ENCODE measurements at regions not wholly inside any gene's neighbourhood (a gene's known extent, or its start where the extent isn't known, plus 50 kb on each side); places are given as distances from the start of the nearest gene placed in this dataset.

DNA sequence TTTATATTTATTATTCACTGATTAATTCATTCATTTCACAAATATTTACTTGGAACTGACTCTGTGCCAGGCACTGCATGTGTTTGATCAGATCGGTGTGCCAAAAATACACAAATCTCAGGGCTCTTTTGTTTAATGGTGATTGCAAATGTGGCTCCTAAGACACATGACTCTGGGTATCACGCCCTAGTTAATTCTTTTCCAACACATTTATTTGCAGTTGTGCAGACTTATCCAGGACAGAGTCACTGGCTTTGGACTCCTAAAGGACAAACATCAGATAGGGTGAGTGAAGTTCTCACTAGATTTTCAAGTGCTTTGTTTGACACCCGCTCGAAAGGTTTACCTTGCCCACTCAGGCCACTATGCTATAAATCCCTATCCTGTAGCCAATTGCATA lies 335.5 kb downstream of the BARHL2 start:
- TF ChIP-seq, protein P1, sequence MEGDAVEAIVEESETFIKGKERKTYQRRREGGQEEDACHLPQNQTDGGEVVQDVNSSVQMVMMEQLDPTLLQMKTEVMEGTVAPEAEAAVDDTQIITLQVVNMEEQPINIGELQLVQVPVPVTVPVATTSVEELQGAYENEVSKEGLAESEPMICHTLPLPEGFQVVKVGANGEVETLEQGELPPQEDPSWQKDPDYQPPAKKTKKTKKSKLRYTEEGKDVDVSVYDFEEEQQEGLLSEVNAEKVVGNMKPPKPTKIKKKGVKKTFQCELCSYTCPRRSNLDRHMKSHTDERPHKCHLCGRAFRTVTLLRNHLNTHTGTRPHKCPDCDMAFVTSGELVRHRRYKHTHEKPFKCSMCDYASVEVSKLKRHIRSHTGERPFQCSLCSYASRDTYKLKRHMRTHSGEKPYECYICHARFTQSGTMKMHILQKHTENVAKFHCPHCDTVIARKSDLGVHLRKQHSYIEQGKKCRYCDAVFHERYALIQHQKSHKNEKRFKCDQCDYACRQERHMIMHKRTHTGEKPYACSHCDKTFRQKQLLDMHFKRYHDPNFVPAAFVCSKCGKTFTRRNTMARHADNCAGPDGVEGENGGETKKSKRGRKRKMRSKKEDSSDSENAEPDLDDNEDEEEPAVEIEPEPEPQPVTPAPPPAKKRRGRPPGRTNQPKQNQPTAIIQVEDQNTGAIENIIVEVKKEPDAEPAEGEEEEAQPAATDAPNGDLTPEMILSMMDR (IDR thresholded peaks at IDR 0.05), result no peak
- WGBS, 3 donors, result 67 to 73% (median 68%) methylated on average over 4 of the region's 4 CpGs
- Histone ChIP-seq H3K27ac (no peak overlapping the region), H3K36me3 (ENCODE audit: insufficient read depth in 1 of 2, low read depth in 1 of 2) (no peaks in the 10 kb centered on the region), H3K4me1 (no peaks in the 10 kb centered on the region), H3K4me3 (no peak overlapping the region), H3K9me3 (no peaks in the 10 kb centered on the region), H3K27me3 (ENCODE audit: insufficient read depth in 3 of 3, low read length in 2 of 3) (no peaks in the 10 kb centered on the region)
- no peak for DNase-seq
- intact Hi-C loops (cut with DNase I), result no loop called here
- no peak for ATAC-seq

DNA sequence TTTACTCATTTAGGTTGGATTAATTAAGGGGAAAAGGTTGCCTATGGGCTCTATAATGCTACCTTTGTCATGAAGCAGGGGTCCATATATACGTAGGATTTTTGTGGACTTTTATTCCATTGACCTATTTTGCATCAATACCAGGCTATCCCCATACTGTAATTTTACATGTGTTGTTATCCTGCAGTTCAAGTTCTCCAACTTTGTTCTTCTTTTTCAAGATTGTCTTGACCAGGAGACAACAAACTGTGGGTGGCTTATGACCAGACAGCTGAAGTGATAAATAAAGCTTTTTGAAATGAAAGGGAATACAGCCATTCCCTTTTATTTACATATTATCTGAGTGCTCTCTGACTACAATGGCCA lies 345.7 kb downstream of the BARHL2 start:
- no peak overlapping the region for H3K4me3 ChIP-seq

GRCh38 chr1:90370686-90371447 lies 346.2 kb downstream of the BARHL2 start:
- intact Hi-C loops (cut with DNase I), result no loop called here
- 79 to 81% (median 80%) methylated on average over 4 of the region's 4 CpGs for WGBS, 3 donors
- TF ChIP-seq, protein P1 (IDR thresholded peaks at IDR 0.05), result no peak

More for the DNA sequence above, 345.7 kb downstream of the BARHL2 start:
- Histone ChIP-seq H3K9me3 (no peaks in the 10 kb centered on the region), H3K27ac (no peak overlapping the region), H3K27me3 (ENCODE audit: insufficient read depth in 3 of 3, low read length in 2 of 3) (no peaks in the 10 kb centered on the region), H3K4me1 (no peaks in the 10 kb centered on the region), H3K36me3 (ENCODE audit: insufficient read depth in 1 of 2, low read depth in 1 of 2) (no peaks in the 10 kb centered on the region)
- no peak for DNase-seq
- 81 to 93% (median 88%) methylated on average over 1 of the region's 1 CpG for WGBS, 3 donors
- TF ChIP-seq, protein P1 (IDR thresholded peaks at IDR 0.05), result no peak
- ATAC-seq, result no peak
- intact Hi-C loops (cut with DNase I), result no loop called here

DNA sequence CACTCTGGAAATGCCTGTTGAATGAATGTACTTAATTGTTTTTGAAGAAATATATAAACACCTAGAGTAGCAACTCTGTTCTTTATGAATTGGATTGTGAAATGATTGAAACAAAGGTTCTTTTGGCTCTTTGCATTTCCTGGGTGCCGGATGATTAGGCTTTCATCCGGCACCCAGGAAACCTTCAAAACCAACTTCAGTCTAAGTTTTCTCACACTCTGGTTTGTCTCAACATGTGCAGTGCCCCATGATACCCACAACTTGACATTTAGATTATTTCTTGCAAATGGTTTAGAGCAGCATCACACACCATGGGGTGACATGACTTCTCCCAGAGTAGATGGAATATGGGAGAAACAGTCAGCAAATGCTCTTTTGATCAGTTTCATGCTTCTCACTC lies 354.9 kb downstream of the BARHL2 start:
- H3K27ac ChIP-seq, result no peak overlapping the region
- intact Hi-C loops (cut with DNase I), result no loop called here
- DNase-seq (no peak), ATAC-seq (no peak)
- no peaks in the 10 kb centered on the region for H3K4me1 ChIP-seq
- no peak overlapping the region for H3K4me3 ChIP-seq
- peaks cover 0 to 4% (median 2%) of the 10 kb centered on the region in 3 donors for H3K27me3 ChIP-seq (ENCODE audit: insufficient read depth in 3 of 3, low read length in 2 of 3)
- 92 to 98% (median 94%) methylated on average over 2 of the region's 2 CpGs for WGBS, 3 donors
- H3K9me3 ChIP-seq, result no peaks in the 10 kb centered on the region
- TF ChIP-seq, protein P1 (IDR thresholded peaks at IDR 0.05), result no peak
- H3K36me3 ChIP-seq (ENCODE audit: insufficient read depth in 1 of 2, low read depth in 1 of 2), result no peaks in the 10 kb centered on the region

More at GRCh38 chr1:90370686-90371447, 346.2 kb downstream of the BARHL2 start:
- Histone ChIP-seq H3K36me3 (ENCODE audit: insufficient read depth in 1 of 2, low read depth in 1 of 2) (no peaks in the 10 kb centered on the region), H3K4me3 (no peak overlapping the region), H3K4me1 (no peaks in the 10 kb centered on the region), H3K27me3 (ENCODE audit: insufficient read depth in 3 of 3, low read length in 2 of 3) (no peaks in the 10 kb centered on the region), H3K27ac (no peak overlapping the region), H3K9me3 (no peaks in the 10 kb centered on the region)
- DNase-seq (no peak), ATAC-seq (no peak)

DNA sequence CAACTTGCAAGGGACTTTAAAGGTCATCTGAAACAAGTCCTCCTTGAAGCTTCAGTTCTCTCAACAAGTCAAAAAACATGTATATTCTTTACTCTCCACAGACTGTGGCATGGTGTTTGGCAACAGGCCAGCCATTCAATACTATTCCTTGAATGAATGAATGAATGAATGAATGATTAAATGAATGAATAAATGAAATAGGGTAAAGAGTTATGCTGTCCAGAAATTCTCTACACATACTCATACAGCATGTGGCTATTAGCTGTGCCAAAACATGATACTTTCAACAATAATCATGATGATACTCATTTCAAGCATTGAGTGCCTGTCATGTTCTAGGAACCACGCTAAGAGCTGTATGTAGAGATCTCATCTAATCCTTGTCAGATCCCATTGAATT lies 356.1 kb downstream of the BARHL2 start:
- TF ChIP-seq, protein P1 (IDR thresholded peaks at IDR 0.05), result no peak
- DNase-seq (no peak), ATAC-seq (no peak)
- no peak overlapping the region for H3K4me3 ChIP-seq
- no peaks in the 10 kb centered on the region for H3K4me1 ChIP-seq
- WGBS, 3 donors, result 86 to 91% (median 89%) methylated on average over 1 of the region's 1 CpG
- peaks cover 0 to 4% (median 2%) of the 10 kb centered on the region in 3 donors for H3K27me3 ChIP-seq (ENCODE audit: insufficient read depth in 3 of 3, low read length in 2 of 3)
- no peaks in the 10 kb centered on the region for H3K36me3 ChIP-seq (ENCODE audit: insufficient read depth in 1 of 2, low read depth in 1 of 2)
- no peak overlapping the region for H3K27ac ChIP-seq
- intact Hi-C loops (cut with DNase I), result no loop called here
- no peaks in the 10 kb centered on the region for H3K9me3 ChIP-seq
